ENCODE measurements at regions not wholly inside any gene's neighbourhood (a gene's known extent, or its start where the extent isn't known, plus 50 kb on each side); places are given as distances from the start of the nearest gene placed in this dataset.

DNA sequence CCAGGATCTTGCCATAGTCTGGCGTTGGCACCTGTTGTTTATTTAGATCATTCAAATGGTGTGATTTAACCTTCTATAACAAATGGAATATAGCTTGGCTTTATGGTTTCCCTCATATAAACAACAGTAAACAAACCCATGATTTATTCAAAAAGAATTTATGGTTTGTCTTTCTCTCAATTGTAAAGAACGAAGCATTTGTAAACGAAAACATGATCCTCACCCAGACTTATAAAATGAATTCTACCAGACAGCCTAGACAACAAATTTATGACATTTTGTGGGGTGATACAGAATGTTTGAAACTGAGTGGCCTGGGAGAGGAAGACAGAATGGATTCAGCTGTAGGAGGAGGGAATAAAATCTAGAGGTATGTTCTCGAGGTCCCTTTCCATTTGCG, 66.1 kb upstream of the PTGFR start:
- DNase-seq (ENCODE audit: low read depth, low spot score) = no peak

GRCh38 chr1:78426408-78426807, 64.4 kb upstream of the PTGFR start:
- no peak for DNase-seq (ENCODE audit: low read depth, low spot score)

DNA sequence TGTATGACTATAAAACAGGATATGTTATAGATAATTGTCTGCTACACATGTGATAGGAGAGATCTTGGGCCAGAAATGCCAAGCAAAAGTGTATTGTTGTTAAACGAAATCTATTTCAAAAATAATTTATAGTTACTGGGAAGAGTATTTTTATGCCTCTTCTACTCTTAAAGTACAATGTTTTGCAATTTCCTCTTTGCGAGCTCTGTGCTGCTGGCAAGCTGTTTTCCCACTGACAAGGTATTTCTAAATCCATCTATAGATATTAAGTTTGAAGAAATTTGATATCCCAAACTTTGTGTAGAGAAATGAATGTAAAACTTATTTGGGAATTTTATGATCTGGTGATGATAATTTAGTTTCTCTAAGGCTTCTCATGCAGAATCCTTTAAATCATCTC, 63.3 kb upstream of the PTGFR start:
- no peak for DNase-seq (ENCODE audit: low read depth, low spot score)

GRCh38 chr1:78432016-78432415, 58.8 kb upstream of the PTGFR start:
- DNase-seq (ENCODE audit: low read depth, low spot score) = no peak

GRCh38 chr1:78434351-78434750, 56.4 kb upstream of the PTGFR start:
- DNase-seq (ENCODE audit: low read depth, low spot score) = no peak

DNA sequence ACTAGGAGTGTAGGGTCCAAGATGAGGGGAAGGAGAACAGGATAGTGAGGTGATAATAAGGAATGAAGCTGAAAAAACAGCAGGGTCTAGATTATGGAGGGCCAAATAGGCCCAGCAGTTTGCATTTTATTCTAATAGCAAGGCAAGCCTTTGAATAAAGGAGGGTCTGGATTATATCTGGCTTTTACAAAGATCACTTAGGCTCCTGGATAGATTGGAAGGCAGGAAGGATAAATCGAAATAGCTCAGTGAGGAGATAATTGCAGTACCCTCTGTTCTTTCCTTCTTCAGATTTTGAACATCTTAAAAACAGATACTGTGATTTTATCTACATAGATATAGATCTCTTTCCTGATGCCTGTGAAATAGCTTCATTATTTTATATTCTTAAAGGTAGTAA, 53.8 kb upstream of the PTGFR start:
- no peak for DNase-seq (ENCODE audit: low read depth, low spot score)

DNA sequence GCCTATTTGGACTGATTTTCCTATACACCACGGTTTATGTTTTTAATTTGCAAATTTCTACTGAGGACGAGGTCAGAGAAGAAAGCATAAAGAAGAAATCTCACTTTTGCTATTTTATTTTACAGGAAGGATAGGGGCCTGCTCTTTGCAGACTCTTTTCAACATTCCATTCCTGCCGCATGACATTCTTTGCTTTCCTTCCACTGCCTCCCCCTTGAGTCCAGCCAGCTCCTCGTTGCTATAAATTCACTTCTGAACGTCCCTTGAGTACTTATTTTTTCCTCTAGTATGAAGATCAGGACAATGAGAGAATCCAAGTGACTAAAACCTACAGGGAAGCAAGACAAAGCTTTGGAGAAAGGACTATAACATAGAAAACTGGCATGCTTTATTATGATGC, 53.4 kb upstream of the PTGFR start:
- no peak for DNase-seq (ENCODE audit: low read depth, low spot score)

GRCh38 chr1:78437941-78438340, 52.8 kb upstream of the PTGFR start:
- DNase-seq (ENCODE audit: low read depth, low spot score) = no peak

- no peak for DNase-seq (ENCODE audit: low read depth, low spot score)
These were observed 50.4 kb upstream of the PTGFR start for GRCh38 chr1:78440381-78440793.
